OCI-M1 (cell line): ENCODE measurements at regions not wholly inside any gene's neighbourhood (a gene's known extent, or its start where the extent isn't known, plus 50 kb on each side); places are given as distances from the start of the nearest gene placed in this dataset.

Experiments
- DNase-seq: peaks from one replicate; lab custom pipeline; 2025; lab: John Stamatoyannopoulos, UW

GRCh38 chr2:80858965-80859364, 554.4 kb upstream of the LRRTM1 start:
- peak; percentile 33 for DNase-seq

- DNase-seq: no peak
Measured at GRCh38 chr2:80856227-80856626, 551.7 kb upstream of the LRRTM1 start.

- no peak for DNase-seq
Measured at GRCh38 chr2:80854831-80855230, 550.3 kb upstream of the LRRTM1 start.

GRCh38 chr2:80852808-80853139, 548.2 kb upstream of the LRRTM1 start:
- peak; percentile 43 for DNase-seq

- no peak for DNase-seq
Measured at GRCh38 chr2:80852079-80852807, 547.7 kb upstream of the LRRTM1 start.

- DNase-seq: no peak
Measured at GRCh38 chr2:80830891-80831290, 526.3 kb upstream of the LRRTM1 start.

- no peak for DNase-seq
Measured at GRCh38 chr2:80822999-80823398, 518.4 kb upstream of the LRRTM1 start.

- DNase-seq: no peak
Measured at GRCh38 chr2:80815259-80815658, 510.7 kb upstream of the LRRTM1 start.

GRCh38 chr2:80786584-80786983, 482.0 kb upstream of the LRRTM1 start:
- DNase-seq: no peak

GRCh38 chr2:80778704-80779103, 474.2 kb upstream of the LRRTM1 start:
- DNase-seq: no peak

- DNase-seq: no peak
Measured at GRCh38 chr2:80748592-80748991, 444.0 kb upstream of the LRRTM1 start.

- DNase-seq: no peak
Measured at GRCh38 chr2:80737047-80737446, 432.5 kb upstream of the LRRTM1 start.

GRCh38 chr2:80725001-80725400, 420.4 kb upstream of the LRRTM1 start:
- DNase-seq: no peak

GRCh38 chr2:80722803-80723202, 418.3 kb upstream of the LRRTM1 start:
- no peak for DNase-seq

GRCh38 chr2:80719607-80720006, 415.1 kb upstream of the LRRTM1 start:
- no peak for DNase-seq

- no peak for DNase-seq
Measured at GRCh38 chr2:80715433-80715832, 410.9 kb upstream of the LRRTM1 start.

GRCh38 chr2:80711915-80712314, 407.4 kb upstream of the LRRTM1 start:
- no peak for DNase-seq

GRCh38 chr2:80706951-80707350, 402.4 kb upstream of the LRRTM1 start:
- no peak for DNase-seq

- DNase-seq: no peak
Measured at GRCh38 chr2:80706541-80706940, 402.0 kb upstream of the LRRTM1 start.

GRCh38 chr2:80703532-80703931, 399.0 kb upstream of the LRRTM1 start:
- DNase-seq: no peak

GRCh38 chr2:80700961-80701360, 396.4 kb upstream of the LRRTM1 start:
- DNase-seq: no peak
